ENCODE measurements at regions not wholly inside any gene's neighbourhood (a gene's known extent, or its start where the extent isn't known, plus 50 kb on each side); places are given as distances from the start of the nearest gene placed in this dataset.
"Not testable (repeated sequence)": the region's sequence is repeated elsewhere in the genome, so short reads cannot be mapped to it uniquely, and the experiment has no call there.

- no peaks in the 10 kb centered on the region for H3K9me3 Mint-ChIP-seq
- no peak for DNase-seq
- no peak overlapping the region for H3K4me3 Mint-ChIP-seq
- CTCF ChIA-PET = no interaction called here
- H3K27ac Mint-ChIP-seq = no peak overlapping the region
- no peaks in the 10 kb centered on the region for H3K27me3 Mint-ChIP-seq
- H3K36me3 Mint-ChIP-seq = no peaks in the 10 kb centered on the region
- H3K4me1 Mint-ChIP-seq = no peaks in the 10 kb centered on the region
These were observed 688.2 kb downstream of the NYAP2 start for GRCh38 chr2:226087505-226088365.

GRCh38 chr2:226087051-226087450, 687.5 kb downstream of the NYAP2 start:
- H3K27ac Mint-ChIP-seq = no peak overlapping the region
- H3K27me3 Mint-ChIP-seq = no peaks in the 10 kb centered on the region
- no peaks in the 10 kb centered on the region for H3K9me3 Mint-ChIP-seq

GRCh38 chr2:226086190-226086589, 686.7 kb downstream of the NYAP2 start:
- Mint-ChIP-seq H3K4me3 (no peak overlapping the region), H3K4me1 (no peaks in the 10 kb centered on the region), H3K36me3 (no peaks in the 10 kb centered on the region), H3K27me3 (no peaks in the 10 kb centered on the region), H3K9me3 (no peaks in the 10 kb centered on the region), H3K27ac (no peak overlapping the region)
- no peak for DNase-seq
- CTCF ChIA-PET = no interaction called here

More at GRCh38 chr2:226087051-226087450, 687.5 kb downstream of the NYAP2 start:
- Mint-ChIP-seq H3K4me1 (no peaks in the 10 kb centered on the region), H3K4me3 (no peak overlapping the region), H3K36me3 (no peaks in the 10 kb centered on the region)
- no peak for DNase-seq
- CTCF ChIA-PET = no interaction called here

- CTCF ChIA-PET, H3K4me1 Mint-ChIP-seq, H3K9me3 Mint-ChIP-seq, H3K36me3 Mint-ChIP-seq, H3K27me3 Mint-ChIP-seq, H3K27ac Mint-ChIP-seq, H3K4me3 Mint-ChIP-seq, DNase-seq: not testable (repeated sequence)
These were observed 685.9 kb downstream of the NYAP2 start for GRCh38 chr2:226085425-226085824.

GRCh38 chr2:226080334-226080733, 680.8 kb downstream of the NYAP2 start:
- Mint-ChIP-seq H3K36me3 (no peaks in the 10 kb centered on the region), H3K4me1 (no peaks in the 10 kb centered on the region), H3K4me3 (no peak overlapping the region), H3K9me3 (no peaks in the 10 kb centered on the region), H3K27me3 (no peaks in the 10 kb centered on the region), H3K27ac (no peak overlapping the region)
- CTCF ChIA-PET = interaction anchor here (0.6 kb wide), 1 partner anchor 23 kb away, joined by 3 read pairs; no protein-coding TSS in a partner anchor
- DNase-seq = no peak

- Mint-ChIP-seq H3K4me3 (no peak overlapping the region), H3K36me3 (no peaks in the 10 kb centered on the region), H3K4me1 (no peaks in the 10 kb centered on the region), H3K27ac (no peak overlapping the region), H3K27me3 (no peaks in the 10 kb centered on the region), H3K9me3 (no peaks in the 10 kb centered on the region)
- DNase-seq = no peak
- CTCF ChIA-PET = interaction anchor here (0.6 kb wide), 1 partner anchor 23 kb away, joined by 3 read pairs; no protein-coding TSS in a partner anchor
These were observed 680.2 kb downstream of the NYAP2 start for GRCh38 chr2:226079671-226080181.

- H3K27me3 Mint-ChIP-seq = no peaks in the 10 kb centered on the region
- H3K9me3 Mint-ChIP-seq = no peaks in the 10 kb centered on the region
- H3K4me1 Mint-ChIP-seq = no peaks in the 10 kb centered on the region
- no peak overlapping the region for H3K4me3 Mint-ChIP-seq
- H3K27ac Mint-ChIP-seq = no peak overlapping the region
- CTCF ChIA-PET = no interaction called here
- DNase-seq = no peak
- no peaks in the 10 kb centered on the region for H3K36me3 Mint-ChIP-seq
These were observed 679.7 kb downstream of the NYAP2 start for GRCh38 chr2:226079196-226079595.

- CTCF ChIA-PET = no interaction called here
- Mint-ChIP-seq H3K4me3 (no peak overlapping the region), H3K36me3 (no peaks in the 10 kb centered on the region), H3K27ac (no peak overlapping the region), H3K27me3 (no peaks in the 10 kb centered on the region), H3K4me1 (no peaks in the 10 kb centered on the region), H3K9me3 (no peaks in the 10 kb centered on the region)
- no peak for DNase-seq
These were observed 679.2 kb downstream of the NYAP2 start for GRCh38 chr2:226078666-226079065.

- no peak for DNase-seq
- Mint-ChIP-seq H3K4me1 (no peaks in the 10 kb centered on the region), H3K4me3 (no peak overlapping the region), H3K36me3 (no peaks in the 10 kb centered on the region), H3K27ac (no peak overlapping the region), H3K27me3 (no peaks in the 10 kb centered on the region), H3K9me3 (no peaks in the 10 kb centered on the region)
- CTCF ChIA-PET = no interaction called here
These were observed 678.3 kb downstream of the NYAP2 start for GRCh38 chr2:226077841-226078240.

- H3K9me3 Mint-ChIP-seq = no peaks in the 10 kb centered on the region
These were observed 677.5 kb downstream of the NYAP2 start for GRCh38 chr2:226077031-226077430.

GRCh38 chr2:226076529-226076928, 677.0 kb downstream of the NYAP2 start:
- H3K9me3 Mint-ChIP-seq = no peaks in the 10 kb centered on the region
- no peak for DNase-seq
- H3K36me3 Mint-ChIP-seq = no peaks in the 10 kb centered on the region
- no peak overlapping the region for H3K27ac Mint-ChIP-seq
- H3K4me1 Mint-ChIP-seq = no peaks in the 10 kb centered on the region
- H3K27me3 Mint-ChIP-seq = no peaks in the 10 kb centered on the region
- no peak overlapping the region for H3K4me3 Mint-ChIP-seq
- CTCF ChIA-PET = no interaction called here

More at GRCh38 chr2:226077031-226077430, 677.5 kb downstream of the NYAP2 start:
- Mint-ChIP-seq H3K27ac (no peak overlapping the region), H3K4me1 (no peaks in the 10 kb centered on the region), H3K36me3 (no peaks in the 10 kb centered on the region), H3K4me3 (no peak overlapping the region), H3K27me3 (no peaks in the 10 kb centered on the region)
- CTCF ChIA-PET = no interaction called here
- no peak for DNase-seq

GRCh38 chr2:226074391-226074790, 674.9 kb downstream of the NYAP2 start:
- CTCF ChIA-PET = no interaction called here
- Mint-ChIP-seq H3K9me3 (no peaks in the 10 kb centered on the region), H3K36me3 (no peaks in the 10 kb centered on the region), H3K4me3 (no peak overlapping the region), H3K27ac (no peak overlapping the region), H3K27me3 (no peaks in the 10 kb centered on the region), H3K4me1 (no peaks in the 10 kb centered on the region)
- no peak for DNase-seq

GRCh38 chr2:226073496-226074160, 674.1 kb downstream of the NYAP2 start:
- H3K4me3 Mint-ChIP-seq = no peak overlapping the region
- H3K4me1 Mint-ChIP-seq = no peaks in the 10 kb centered on the region
- H3K27ac Mint-ChIP-seq = no peak overlapping the region
- H3K27me3 Mint-ChIP-seq = no peaks in the 10 kb centered on the region
- no peaks in the 10 kb centered on the region for H3K9me3 Mint-ChIP-seq
- no peak for DNase-seq
- CTCF ChIA-PET = no interaction called here
- H3K36me3 Mint-ChIP-seq = no peaks in the 10 kb centered on the region

- Mint-ChIP-seq H3K36me3 (no peaks in the 10 kb centered on the region), H3K27me3 (no peaks in the 10 kb centered on the region), H3K9me3 (no peaks in the 10 kb centered on the region), H3K4me3 (no peak overlapping the region), H3K27ac (no peak overlapping the region), H3K4me1 (no peaks in the 10 kb centered on the region)
- CTCF ChIA-PET = no interaction called here
- no peak for DNase-seq
These were observed 667.4 kb downstream of the NYAP2 start for GRCh38 chr2:226066873-226067272.

GRCh38 chr2:226066391-226066790, 666.9 kb downstream of the NYAP2 start:
- no peaks in the 10 kb centered on the region for H3K27me3 Mint-ChIP-seq
- H3K36me3 Mint-ChIP-seq = no peaks in the 10 kb centered on the region
- no peak for DNase-seq
- no peaks in the 10 kb centered on the region for H3K4me1 Mint-ChIP-seq
- no peak overlapping the region for H3K27ac Mint-ChIP-seq
- no peak overlapping the region for H3K4me3 Mint-ChIP-seq
- CTCF ChIA-PET = no interaction called here
- H3K9me3 Mint-ChIP-seq = no peaks in the 10 kb centered on the region

Measured in activated naive CD4-positive, alpha-beta T cell treated with anti-CD3 and anti-CD28 coated beads, Interleukin-2, amount 10 ng/mL, durations not matched to agents 7 days and 5 days (primary cell).